ENCODE measurements at regions not wholly inside any gene's neighbourhood (a gene's known extent, or its start where the extent isn't known, plus 50 kb on each side); places are given as distances from the start of the nearest gene placed in this dataset.
"Not testable (repeated sequence)": the region's sequence is repeated elsewhere in the genome, so short reads cannot be mapped to it uniquely, and the experiment has no call there.

GRCh38 chr4:162841753-162842152 lies 324.9 kb downstream of the NAF1 start:
- DNase-seq (ENCODE audit: low read depth, low spot score) = no peak

DNA sequence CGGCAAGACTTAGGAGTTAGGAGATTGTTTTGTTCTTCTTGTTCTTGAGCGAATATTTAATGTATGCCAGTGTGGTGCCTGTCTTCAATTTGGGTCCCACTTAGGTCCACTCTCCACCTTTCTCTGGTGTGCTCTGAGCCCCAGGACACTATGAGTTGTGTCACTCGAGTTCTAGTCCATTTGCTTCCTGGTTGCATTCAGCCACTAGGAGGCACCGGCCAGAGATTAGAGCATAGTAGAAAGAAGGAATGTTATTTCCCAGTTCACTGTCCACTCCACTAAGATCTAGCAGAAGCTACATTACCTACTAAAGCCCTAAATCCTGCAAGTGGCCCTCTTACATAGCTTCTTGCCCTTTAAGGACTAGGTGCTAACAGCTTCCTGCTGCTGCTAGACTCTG lies 326.9 kb downstream of the NAF1 start:
- no peak for DNase-seq (ENCODE audit: low read depth, low spot score)

- DNase-seq (ENCODE audit: low read depth, low spot score) = no peak
Observed at GRCh38 chr4:162838671-162839070, 328.0 kb downstream of the NAF1 start.

- DNase-seq (ENCODE audit: low read depth, low spot score) = no peak
Observed at GRCh38 chr4:162837679-162838078, 329.0 kb downstream of the NAF1 start.

DNA sequence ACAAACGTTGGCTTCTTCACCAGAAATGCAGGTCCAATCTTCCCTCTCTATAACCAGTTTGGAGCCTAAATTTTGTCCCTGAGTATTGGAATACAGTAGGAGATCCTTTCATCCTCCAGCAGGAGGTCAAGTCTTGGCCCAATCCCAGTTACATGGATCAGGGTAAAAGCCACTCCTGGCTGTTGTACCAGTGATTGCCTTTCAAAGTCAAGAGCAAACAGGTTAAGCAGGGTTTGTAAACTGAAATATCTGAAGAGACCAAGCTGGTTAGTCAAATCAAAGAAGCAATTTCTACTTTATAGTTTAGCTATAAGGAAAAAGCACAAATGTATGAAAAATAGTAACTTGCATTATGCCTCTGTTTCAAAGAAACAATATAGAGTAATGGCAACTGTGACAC lies 329.4 kb downstream of the NAF1 start:
- DNase-seq (ENCODE audit: low read depth, low spot score) = no peak

- DNase-seq (ENCODE audit: low read depth, low spot score) = no peak
Observed at GRCh38 chr4:162836773-162837172, 329.9 kb downstream of the NAF1 start.

DNA sequence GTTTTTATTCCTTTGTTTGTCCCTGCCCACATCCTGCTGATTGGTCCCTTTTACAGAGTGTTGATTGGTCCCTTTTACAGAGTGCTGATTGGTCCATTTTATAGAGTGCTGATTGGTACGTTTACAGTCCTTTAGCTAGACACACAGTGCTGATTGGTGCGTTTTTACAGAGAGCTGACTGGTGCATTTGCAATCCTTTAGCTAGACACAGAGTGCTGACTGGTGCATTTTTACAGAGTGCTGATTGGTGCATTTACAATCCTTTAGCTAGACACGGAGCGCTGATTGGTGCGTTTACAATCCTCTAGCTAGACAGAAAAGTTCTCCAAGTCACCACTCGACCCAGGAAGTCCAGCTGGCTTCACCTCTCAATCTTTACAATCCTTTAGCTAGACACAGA lies 330.4 kb downstream of the NAF1 start:
- not testable (repeated sequence) for DNase-seq (ENCODE audit: low read depth, low spot score)

GRCh38 chr4:162830899-162831298 lies 335.8 kb downstream of the NAF1 start:
- no peak for DNase-seq (ENCODE audit: low read depth, low spot score)

DNA sequence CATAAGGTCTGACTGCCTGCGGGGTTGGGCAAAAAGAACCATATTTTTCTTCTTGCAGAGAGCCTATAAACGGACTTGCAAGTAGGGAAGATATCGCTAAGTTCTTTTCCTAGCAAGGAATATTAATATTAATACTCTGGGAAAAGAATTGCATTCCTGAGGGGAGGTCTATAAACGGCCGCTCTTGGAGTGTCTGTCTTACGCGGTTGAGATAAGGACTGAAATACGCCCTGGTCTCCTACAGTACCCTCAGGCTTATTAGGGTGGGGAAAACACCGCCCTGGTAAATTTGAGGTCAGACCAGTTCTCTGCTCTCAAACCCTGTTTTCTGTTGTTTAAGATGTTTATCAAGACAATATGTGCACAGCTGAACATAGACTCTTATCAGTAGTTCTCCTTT lies 349.3 kb downstream of the NAF1 start:
- not testable (repeated sequence) for DNase-seq (ENCODE audit: low read depth, low spot score)

DNA sequence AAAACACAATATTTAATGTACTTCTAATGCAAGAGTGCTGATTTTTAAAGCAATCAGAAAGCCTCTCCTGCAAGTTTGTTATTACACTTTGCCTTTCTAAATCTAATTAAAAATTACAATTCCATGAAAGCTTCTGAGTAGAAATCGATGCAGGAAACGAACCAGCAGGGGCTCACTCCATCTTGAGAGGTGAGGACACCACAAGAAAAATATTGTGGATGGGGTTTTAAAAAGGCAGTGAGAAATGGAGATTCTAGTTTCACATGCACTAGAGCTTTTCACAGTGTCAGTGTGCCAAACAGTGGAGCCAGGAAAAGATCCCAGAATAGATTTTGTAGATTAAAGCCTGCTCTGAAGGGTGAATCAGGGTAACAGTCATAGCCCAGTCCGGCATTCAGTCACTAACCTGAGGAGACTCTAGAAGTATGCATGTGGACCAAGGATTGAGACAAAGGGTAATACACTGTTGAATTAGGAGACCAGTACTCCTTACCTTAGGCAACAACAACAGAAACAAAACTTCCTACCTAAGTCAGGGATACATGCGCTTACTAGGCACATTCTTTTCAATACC lies 362.3 kb downstream of the NAF1 start:
- no peak for DNase-seq (ENCODE audit: low read depth, low spot score)

GRCh38 chr4:162803378-162803777 lies 363.3 kb downstream of the NAF1 start:
- no peak for DNase-seq (ENCODE audit: low read depth, low spot score)

- DNase-seq (ENCODE audit: low read depth, low spot score) = no peak
Observed at GRCh38 chr4:162797108-162797507, 369.6 kb downstream of the NAF1 start.

DNA sequence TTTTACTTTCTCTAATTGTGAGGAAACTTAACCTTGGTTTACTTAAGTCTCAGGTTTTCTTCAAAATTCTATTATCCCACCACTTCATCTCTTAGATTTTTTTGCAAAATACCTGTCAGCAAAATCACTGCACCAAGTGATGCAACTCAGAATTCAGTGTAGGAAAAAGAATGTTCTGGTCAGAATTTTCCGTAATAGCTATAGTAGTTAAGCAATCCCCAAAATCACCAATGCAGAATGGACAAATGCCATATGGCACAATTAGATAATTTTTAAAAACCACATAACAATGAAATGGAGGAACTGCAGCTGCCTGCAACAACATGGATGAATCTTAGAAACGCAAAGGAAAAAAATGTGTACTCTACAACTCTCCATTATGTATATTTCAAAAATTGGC lies 373.1 kb downstream of the NAF1 start:
- no peak for DNase-seq (ENCODE audit: low read depth, low spot score)

DNA sequence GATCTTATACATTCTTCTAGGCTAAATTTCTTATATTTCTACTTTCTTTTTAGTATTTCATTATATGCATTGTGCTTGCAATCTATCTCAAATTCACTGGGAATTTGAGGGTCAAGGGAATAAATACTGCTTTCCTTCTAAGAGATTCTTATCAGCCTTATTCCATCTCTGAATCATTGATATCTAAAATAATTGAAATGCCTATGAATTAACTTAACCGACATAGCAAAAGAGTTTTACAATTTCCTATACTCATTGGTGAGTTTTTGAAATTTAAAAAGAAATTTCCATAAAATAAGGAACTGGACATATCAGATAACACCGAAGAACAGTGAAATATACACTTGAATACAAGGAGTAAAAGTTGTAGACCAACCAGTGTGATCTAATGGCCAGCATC lies 373.7 kb downstream of the NAF1 start:
- no peak for DNase-seq (ENCODE audit: low read depth, low spot score)

DNA sequence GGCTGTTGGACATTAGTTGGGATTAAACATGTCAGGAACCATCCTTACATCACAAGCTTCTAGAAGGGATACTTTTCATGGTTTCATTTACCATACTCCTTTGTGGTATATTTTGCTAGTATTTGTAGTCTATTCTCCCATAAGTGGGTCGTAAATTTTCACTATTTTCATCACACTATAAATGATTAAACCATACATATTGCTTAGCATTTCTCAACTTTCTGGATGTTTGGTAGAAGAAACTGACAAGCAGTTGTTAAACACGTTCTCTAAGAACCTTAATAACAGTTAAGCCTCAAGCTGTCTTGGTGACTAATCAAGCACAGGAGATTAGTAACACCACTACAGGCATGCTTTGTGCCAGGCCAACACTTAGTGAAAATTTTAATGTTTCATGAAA lies 375.5 kb downstream of the NAF1 start:
- no peak for DNase-seq (ENCODE audit: low read depth, low spot score)

- no peak for DNase-seq (ENCODE audit: low read depth, low spot score)
Observed at GRCh38 chr4:162787120-162787519, 379.6 kb downstream of the NAF1 start.

- no peak for DNase-seq (ENCODE audit: low read depth, low spot score)
Observed at GRCh38 chr4:162782778-162783525, 383.7 kb downstream of the NAF1 start.

DNA sequence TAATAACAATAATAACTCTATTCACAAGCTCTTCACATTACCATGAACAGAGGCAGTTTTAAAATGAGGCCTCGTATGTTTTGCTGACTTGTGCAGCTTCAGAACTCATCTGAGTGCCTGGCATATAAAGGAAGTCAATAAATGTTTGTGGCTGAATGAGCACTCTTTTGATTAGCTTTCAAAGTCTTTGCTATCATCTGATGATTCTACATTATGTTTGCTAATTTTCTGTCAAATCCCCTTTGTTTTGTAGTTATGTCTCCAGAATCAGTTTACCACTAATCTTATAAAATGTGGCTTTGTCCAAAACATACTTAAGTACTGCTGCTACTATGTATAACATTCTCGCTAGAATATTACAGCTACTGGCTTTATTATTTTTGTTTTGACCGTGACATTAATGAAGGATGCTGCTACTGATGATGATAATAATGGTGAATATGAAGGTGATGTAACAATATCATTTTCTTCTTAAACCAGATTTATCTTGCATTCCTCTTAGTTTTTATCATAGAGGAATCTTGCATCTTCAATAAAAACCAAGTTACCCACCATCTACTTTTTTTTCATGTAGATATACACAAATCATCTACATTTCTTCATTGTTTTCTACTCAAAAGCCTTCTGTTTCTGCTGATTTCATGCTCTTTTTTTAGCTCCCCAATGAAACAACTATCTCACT lies 384.5 kb downstream of the NAF1 start:
- DNase-seq (ENCODE audit: low read depth, low spot score) = no peak

GRCh38 chr4:162770761-162771490 lies 395.8 kb downstream of the NAF1 start:
- DNase-seq (ENCODE audit: low read depth, low spot score) = no peak

DNA sequence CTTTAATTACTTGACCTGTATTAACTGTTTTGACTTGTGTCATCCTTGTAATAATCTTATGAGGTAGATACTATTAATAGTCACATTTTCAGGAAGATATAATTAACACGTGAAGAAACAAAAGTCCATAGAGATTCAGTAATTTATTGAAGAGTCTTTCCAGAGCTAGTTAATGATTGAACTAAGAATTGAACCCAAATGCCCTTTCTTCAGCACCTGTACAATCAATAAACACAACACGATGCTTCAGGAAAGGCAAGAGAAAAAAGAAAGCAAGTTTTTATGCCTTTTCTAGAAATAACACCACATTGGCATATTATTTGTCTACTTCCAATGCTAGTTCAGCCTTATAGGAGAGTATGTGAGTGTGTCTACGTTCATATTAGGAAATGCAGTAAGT lies 399.6 kb downstream of the NAF1 start:
- no peak for DNase-seq (ENCODE audit: low read depth, low spot score)

- DNase-seq (ENCODE audit: low read depth, low spot score) = no peak
Observed at GRCh38 chr4:162761965-162762364, 404.7 kb downstream of the NAF1 start.

DNA sequence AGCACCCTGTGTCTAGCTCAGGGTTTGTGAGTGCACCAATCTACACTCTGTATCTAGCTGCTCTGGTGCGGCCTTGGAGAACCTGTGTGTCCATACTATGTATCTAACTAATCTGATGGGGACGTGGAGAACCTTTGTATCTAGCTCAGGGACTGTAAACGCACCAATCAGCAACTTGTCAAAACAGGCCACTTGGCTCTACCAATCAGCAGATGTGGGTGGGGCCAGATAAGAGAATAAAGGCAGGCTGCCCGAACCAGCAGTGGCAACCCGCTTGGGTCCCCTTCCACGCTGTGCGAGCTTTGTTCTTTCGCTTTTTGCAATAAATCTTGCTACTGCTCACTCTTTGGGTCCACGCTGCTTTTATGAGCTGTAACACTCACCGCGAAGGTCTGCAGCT lies 426.5 kb downstream of the NAF1 start:
- not testable (repeated sequence) for DNase-seq (ENCODE audit: low read depth, low spot score)
